ENCODE measurements at regions not wholly inside any gene's neighbourhood (a gene's known extent, or its start where the extent isn't known, plus 50 kb on each side); places are given as distances from the start of the nearest gene placed in this dataset.
"Not testable (repeated sequence)": the region's sequence is repeated elsewhere in the genome, so short reads cannot be mapped to it uniquely, and the experiment has no call there.

GRCh38 chr10:123378302-123378701 lies 224.1 kb downstream of the BUB3 start:
- no peak for DNase-seq (ENCODE audit: low read depth in 3 of 3)

GRCh38 chr10:123379156-123379555 lies 225.0 kb downstream of the BUB3 start:
- DNase-seq (ENCODE audit: low read depth in 3 of 3), result no peak

- no peak for DNase-seq (ENCODE audit: low read depth in 3 of 3)
Measured at GRCh38 chr10:123380491-123381085, 226.4 kb downstream of the BUB3 start.

- DNase-seq (ENCODE audit: low read depth in 3 of 3), result no peak
Measured at GRCh38 chr10:123381224-123381623, 227.0 kb downstream of the BUB3 start.

GRCh38 chr10:123382491-123382890 lies 228.3 kb downstream of the BUB3 start:
- no peak for DNase-seq (ENCODE audit: low read depth in 3 of 3)

- DNase-seq (ENCODE audit: low read depth in 3 of 3), result no peak
Measured at GRCh38 chr10:123385508-123386080, 231.4 kb downstream of the BUB3 start.

- DNase-seq (ENCODE audit: low read depth in 3 of 3), result no peak
Measured at GRCh38 chr10:123389520-123389919, 235.3 kb downstream of the BUB3 start.

- no peak for DNase-seq (ENCODE audit: low read depth in 3 of 3)
Measured at GRCh38 chr10:123390332-123390731, 236.1 kb downstream of the BUB3 start.

GRCh38 chr10:123390874-123391273 lies 236.7 kb downstream of the BUB3 start:
- no peak for DNase-seq (ENCODE audit: low read depth in 3 of 3)

GRCh38 chr10:123391275-123392028 lies 237.2 kb downstream of the BUB3 start:
- no peak for DNase-seq (ENCODE audit: low read depth in 3 of 3)

GRCh38 chr10:123392182-123392963 lies 238.2 kb downstream of the BUB3 start:
- DNase-seq (ENCODE audit: low read depth in 3 of 3), result no peak

- no peak for DNase-seq (ENCODE audit: low read depth in 3 of 3)
Measured at GRCh38 chr10:123393170-123393569, 239.0 kb downstream of the BUB3 start.

- DNase-seq (ENCODE audit: low read depth in 3 of 3), result no peak
Measured at GRCh38 chr10:123394382-123394781, 240.2 kb downstream of the BUB3 start.

- not testable (repeated sequence) for DNase-seq (ENCODE audit: low read depth in 3 of 3)
Measured at GRCh38 chr10:123395234-123395633, 241.0 kb downstream of the BUB3 start.

GRCh38 chr10:123395906-123396305 lies 241.7 kb downstream of the BUB3 start:
- DNase-seq (ENCODE audit: low read depth in 3 of 3), result no peak

GRCh38 chr10:123398180-123398591 lies 244.0 kb downstream of the BUB3 start:
- no peak for DNase-seq (ENCODE audit: low read depth in 3 of 3)

- DNase-seq (ENCODE audit: low read depth in 3 of 3), result no peak
Measured at GRCh38 chr10:123398756-123399155, 244.6 kb downstream of the BUB3 start.

GRCh38 chr10:123399276-123399839 lies 245.2 kb downstream of the BUB3 start:
- DNase-seq (ENCODE audit: low read depth in 3 of 3), result no peak

GRCh38 chr10:123402021-123402420 lies 247.8 kb downstream of the BUB3 start:
- no peak for DNase-seq (ENCODE audit: low read depth in 3 of 3)

GRCh38 chr10:123402656-123403055 lies 248.5 kb downstream of the BUB3 start:
- no peak for DNase-seq (ENCODE audit: low read depth in 3 of 3)

- no peak for DNase-seq (ENCODE audit: low read depth in 3 of 3)
Measured at GRCh38 chr10:123404357-123404756, 250.2 kb downstream of the BUB3 start.

- DNase-seq (ENCODE audit: low read depth in 3 of 3), result no peak
Measured at GRCh38 chr10:123408660-123409059, 254.5 kb downstream of the BUB3 start.
